Midbrain (tissue), 1 donor: ENCODE measurements at regions not wholly inside any gene's neighbourhood (a gene's known extent, or its start where the extent isn't known, plus 50 kb on each side); places are given as distances from the start of the nearest gene placed in this dataset.

Source experiments
- DNase-seq: peaks from one replicate; lab custom pipeline; 2025; lab: John Stamatoyannopoulos, UW

DNA sequence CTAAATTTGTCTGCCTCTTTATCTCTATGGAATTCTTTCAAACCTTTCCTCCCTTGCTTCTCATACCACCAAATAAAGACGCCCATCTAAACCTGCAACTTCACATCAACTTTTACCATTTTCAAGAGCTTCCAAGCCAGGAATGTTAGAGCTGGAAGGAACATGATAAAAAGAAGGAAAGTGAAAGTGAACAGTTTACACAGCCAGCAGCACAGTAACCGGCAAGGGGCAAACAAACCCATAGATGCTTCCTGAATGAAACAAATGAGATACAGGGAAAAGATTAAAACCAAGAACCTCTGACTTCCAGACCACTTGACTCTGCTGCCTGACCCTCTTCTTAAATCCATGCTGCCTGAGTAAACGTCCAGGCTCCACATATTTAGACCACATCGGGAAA is 231.1 kb upstream of the CA10 start:
- DNase-seq = no peak

DNA sequence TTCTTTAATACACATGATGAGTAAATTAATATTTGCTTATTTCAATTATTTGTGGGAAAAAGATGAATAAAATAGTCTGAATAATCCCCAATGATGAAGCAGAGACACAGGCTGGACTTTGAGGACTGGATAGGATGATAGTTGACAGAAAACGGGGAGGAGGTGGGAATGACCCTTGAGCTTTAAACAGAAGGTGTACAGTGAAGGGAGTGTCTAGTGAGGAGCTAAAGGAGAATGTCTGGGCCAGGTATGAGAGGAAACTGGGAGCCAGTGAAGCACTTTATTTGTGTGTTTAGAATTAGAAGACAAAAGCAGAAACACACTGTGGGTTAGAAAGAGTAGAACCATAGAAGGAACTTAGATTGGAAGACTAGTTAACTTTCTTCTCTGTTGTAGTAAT is 230.4 kb upstream of the CA10 start:
- no peak for DNase-seq

DNA sequence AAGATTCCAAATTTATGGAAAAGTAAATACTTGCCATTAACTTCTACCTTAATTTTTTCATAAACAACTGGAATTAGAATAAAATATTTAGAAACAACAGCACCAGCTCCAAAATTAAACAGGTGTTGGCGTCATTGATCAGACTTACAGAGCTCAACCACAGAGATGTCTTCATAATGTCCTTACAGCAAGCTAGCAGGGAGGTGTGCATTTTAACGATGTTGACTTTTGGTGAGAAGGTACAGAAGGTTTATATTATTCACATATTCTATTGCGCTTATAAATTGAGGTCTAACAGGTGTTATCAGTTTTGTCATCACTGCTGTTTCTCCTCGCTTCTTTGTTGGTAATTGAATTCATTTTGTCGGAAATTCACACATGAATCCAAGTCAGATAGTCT is 226.2 kb upstream of the CA10 start:
- DNase-seq = no peak

DNA sequence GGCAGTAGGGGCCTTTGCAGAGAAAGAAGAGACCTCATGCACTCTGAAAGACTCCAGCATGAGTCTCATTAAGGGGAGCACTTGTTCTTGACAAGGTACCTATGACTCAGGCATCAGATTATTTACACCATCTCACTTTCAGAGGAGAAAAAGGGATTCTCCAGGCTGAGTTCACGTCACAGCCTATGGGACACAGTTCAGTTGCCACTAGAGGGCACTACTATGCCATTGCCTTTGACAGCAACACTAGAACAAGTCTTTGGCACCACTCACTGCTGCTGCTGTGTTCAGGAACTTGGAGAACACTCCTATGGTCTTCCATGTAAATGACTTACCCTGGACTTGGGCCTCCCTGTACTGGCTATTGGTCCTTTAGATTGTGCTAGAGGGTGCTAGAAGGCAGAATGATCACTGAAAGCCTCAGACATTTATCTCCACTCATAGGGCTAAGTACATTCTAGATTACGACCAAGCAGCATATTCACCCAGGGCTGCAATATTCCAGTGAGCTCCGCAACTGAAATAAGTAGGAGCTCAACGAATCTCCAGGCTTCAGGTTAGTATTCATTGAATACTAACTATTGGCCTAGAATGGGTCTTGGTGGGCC is 225.1 kb upstream of the CA10 start:
- peak; percentile 71 for DNase-seq

DNA sequence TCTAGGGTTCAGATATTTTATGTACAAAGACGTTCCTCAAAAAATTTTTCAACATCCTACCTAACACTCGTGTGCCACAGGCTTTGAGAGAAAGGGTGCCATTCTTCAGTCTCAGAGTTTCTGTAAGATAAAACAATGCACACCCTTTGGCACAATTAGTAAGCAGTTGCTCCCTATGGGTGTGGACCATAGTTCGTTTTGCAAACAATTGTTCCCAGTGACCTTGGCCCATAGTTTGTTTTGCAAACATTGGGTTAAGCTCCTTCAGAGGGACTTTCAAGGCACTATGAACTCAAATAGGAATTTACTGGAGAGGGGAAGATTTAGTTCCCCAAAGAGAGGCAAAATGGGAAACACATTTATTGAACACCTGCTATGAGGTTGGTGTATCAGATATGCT is 220.3 kb upstream of the CA10 start:
- no peak for DNase-seq

GRCh38 chr17:52376137-52376536 is 217.6 kb upstream of the CA10 start:
- no peak for DNase-seq

DNA sequence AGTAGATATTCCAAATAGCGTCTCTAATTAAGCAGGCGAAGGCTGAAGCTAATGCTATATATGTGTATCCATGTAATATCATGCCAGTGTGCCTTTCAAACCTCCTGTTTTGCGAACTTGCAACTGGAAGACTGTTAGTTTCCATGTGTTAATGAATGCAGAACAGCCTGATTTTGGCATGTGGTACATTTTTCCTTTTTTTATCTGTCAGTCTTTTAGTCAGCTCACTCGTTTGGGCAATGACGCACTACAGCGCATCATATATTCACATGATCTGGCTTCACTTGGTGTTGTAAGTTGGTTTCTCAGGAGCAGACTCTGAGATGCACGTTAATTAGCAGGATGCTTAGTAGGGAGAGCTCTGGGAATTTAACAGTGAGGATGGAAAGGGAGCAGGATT is 210.4 kb upstream of the CA10 start:
- DNase-seq = no peak

DNA sequence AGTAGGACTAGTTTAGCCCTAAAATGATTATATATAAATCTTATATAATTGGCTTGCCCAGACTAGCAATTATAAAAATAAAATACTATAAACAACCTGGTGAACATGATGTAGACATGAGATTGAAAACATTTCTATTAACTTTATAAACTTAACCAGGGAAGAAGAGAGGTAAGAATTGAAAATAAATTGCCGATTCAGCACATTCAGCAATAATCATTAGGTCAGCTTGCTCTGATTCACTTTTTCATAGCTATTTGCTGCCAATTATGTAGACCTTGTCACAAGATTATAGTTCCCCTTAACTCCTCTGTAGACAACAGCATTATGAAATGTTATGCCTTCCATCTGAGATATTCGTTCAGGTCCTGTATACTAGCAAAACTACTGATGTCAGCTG is 199.3 kb upstream of the CA10 start:
- no peak for DNase-seq

DNA sequence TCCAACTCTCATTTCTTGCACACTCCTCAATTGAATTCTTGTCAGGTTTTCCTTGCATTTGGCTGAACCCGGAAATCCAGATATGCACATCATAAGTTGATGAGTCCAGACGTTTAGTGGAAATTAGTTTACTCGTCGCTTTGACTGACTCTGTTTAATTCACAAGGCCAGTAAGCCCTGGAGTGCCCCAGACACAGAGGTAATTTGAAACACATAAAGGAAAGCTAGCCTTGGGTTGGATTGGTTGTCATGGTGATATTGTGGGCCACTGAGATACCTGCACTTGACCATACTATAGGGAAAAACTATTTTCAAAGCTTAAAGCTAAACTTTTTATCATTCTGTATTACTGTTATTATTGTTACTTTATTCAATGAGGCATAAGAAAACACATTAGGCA is 178.3 kb upstream of the CA10 start:
- DNase-seq = no peak

DNA sequence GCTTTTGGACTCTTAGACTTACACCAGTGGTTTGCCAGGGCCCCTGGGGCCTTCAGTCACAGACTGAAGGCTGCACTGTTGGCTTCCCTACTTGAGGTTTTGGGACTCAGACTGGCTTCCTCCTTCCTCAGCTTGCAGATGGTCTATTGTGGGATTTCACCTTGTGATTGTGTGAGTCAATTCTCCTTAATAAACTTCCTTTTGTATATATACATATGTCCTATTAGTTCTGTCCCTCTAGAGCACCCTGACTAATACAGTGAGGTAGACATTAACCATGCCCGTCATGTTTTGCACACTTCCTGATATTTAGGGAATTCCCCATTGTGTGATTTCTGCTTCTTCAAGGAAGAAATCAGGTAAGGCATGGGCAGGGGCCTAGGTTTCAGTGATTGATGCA is 147.8 kb upstream of the CA10 start:
- no peak for DNase-seq

DNA sequence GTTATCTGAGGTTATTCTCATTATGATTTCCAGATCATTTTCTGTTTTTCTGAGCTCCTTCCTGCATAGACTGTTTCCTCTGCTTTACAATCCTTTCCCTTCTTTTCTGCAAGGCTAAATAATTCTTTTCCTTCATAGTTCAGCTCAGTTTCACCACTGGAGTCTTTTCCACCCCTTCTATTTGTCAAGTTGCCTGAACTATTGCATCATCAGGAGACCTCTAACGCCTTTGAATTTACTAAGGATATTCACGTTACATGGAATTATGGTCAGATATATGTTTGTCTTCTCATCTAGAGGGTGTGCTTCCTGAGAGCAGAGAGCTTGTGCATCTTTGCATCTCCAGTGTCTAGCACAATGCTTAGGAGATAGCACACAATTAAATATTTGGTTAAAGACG is 140.4 kb upstream of the CA10 start:
- no peak for DNase-seq

DNA sequence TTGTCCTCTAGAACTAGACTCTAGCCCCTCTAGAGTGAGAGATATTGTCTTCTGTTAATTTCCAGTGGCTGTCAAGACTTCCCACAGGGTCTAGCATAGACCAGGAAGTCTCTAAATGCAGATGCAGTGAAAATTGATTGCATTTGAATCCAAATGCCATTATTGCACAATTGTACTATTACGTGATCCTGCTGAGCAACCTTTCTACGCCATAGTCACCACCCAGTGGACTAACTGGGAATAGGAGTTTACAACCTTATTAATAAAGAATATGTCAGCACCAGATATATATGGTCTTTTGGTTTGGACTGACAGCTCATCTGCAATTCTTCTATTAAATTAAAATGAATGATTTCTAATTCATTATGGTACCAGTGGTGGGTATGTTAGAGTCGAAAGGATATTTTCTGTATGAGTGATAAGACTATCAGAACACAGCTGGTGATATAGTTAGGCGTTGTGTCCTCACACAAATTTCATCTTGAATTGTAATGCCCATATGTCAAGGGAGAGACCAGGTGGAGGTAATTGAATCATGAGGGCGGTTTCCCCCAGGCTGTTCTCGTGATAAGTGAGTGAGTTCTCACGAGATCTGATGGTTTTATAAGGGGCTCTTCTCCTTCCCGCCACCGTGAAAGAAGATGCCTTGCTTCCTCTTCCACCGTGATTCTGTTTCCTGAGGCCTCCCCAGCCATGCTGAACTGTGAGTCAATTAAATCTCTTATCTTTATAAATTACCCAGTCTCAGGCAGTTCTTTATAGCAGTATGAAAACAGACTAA is 138.9 kb upstream of the CA10 start:
- DNase-seq = no peak

- DNase-seq = no peak
Observed at GRCh38 chr17:52294301-52294700, 135.8 kb upstream of the CA10 start.

- DNase-seq = no peak
Observed at GRCh38 chr17:52287611-52288010, 129.1 kb upstream of the CA10 start.

GRCh38 chr17:52283872-52284271 is 125.4 kb upstream of the CA10 start:
- DNase-seq = no peak

DNA sequence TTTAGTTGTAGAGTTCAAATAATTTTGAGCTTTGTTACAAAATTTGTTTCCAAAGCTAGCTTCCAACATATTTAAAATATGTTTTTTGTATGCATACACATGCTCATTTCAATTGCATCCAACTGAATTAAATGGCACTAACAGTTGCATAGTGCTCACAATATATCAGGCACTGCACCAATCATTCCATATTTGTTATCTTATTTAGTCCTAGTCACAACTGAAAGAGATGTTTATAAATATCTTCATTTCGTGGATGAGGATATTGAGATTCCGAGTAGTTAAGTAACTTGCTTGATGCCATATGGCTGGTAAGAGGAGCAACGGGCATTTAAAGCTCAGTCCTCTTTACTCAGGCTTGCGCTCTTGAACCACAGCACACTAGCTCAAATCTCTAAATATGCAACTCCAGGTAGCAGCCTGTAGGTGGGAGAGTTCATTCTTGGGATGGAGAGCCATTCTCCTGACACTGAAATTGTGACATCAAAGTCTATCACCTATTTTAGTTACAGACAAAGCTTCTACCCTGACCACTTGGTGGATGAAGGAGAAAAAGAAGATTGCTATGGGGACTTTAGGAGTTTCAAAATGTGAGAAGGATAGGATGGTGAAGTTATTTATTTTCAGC is 118.0 kb upstream of the CA10 start:
- no peak for DNase-seq

DNA sequence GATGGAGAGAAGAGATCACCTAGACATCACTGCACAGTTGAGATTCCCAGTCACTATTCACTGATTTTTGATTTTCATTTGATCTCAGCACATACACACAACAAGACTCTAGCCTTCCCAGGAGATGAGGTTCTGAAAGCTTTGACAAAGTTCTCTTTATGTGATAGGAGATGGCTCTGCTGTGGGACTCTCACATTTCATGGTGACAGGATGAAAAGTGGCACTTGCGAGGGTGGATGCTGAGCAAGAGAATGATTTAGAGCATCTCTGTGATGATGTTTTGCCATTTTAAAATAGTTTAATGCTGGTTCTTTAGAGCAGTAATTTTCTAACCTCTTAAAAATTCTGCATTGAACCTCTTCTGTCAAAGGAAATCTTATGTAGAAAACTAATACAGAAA is 113.3 kb upstream of the CA10 start:
- DNase-seq = no peak

DNA sequence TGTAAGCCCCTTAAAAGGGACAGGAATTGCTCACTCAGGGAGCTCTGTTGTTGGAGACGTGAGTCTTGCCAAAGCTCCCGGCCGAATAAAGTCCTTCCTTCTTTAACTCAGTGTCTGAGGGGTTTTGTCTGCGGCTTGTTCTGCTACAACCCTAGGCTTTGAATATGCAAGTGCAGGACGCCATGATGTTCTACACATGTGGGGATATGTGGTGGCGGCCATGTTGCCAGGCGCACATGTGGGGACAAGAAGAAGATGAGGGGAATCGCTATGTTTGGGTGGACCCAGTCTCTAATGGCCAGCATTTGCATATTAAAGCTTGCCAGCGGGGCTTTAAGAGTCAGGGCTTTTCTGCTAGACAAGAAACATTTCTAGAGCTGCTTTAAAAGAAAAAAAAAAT is 96.8 kb upstream of the CA10 start:
- no peak for DNase-seq

DNA sequence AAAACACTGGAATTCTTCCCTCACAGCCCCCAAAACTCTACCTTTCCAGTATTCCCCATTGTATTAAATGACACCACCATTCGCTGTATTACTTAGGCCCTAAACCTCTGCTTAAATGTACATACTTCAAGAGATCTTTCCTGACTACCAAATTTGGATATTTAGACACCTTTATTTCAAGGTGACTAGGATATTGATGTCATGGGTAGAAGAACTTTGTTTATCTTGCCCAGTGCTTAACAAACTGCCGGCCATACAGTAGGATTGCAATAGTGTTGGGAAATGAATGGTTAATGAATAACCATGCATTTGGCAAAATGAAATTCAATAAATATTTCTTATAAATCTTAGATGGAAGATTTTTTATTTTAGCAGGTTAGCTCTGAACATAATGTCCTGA is 86.2 kb upstream of the CA10 start:
- no peak for DNase-seq

- no peak for DNase-seq
Observed at GRCh38 chr17:52242268-52242667, 83.8 kb upstream of the CA10 start.

DNA sequence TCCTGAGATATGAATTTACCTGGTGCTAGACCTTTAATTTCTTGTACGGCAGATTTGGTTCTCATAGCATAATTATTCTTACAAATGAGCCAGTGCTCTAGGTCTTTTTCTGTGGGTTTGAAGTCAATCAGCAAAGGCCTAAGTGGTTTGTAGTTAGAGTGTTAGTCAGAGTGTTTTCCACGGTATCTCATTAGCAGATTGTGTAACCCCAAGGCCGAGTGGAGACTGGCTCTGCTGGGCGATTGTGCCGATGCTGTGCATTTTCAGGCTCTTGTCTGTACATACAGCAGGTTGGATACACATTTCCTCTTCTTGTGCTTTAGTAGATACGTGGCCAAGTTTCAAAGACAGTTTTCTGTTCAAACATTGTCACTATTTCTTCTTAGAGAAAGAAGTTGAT is 78.6 kb upstream of the CA10 start:
- DNase-seq = no peak

DNA sequence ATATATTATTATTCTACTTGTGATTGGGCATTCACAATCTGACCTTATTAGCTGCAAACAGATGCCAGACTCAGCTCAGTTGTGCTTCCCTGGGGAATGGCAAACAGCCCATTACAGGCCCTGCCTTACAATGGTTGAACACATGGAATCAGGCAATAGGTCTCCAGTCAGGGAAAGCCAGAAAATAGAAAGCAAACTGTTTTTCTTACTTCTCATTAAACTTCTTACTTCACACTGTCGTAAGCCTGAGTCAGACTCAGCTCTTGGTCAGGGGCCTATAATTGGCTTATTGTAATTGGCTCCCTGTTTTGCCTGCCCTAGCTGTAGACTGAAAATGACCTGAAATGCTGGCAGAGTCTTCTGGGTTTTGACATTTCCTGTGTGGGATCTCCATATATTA is 77.0 kb upstream of the CA10 start:
- DNase-seq = peak; percentile 30

- DNase-seq = no peak
Observed at GRCh38 chr17:52233632-52234031, 75.1 kb upstream of the CA10 start.

GRCh38 chr17:52233176-52233575 is 74.7 kb upstream of the CA10 start:
- DNase-seq = no peak
